ENCODE measurements at regions not wholly inside any gene's neighbourhood (a gene's known extent, or its start where the extent isn't known, plus 50 kb on each side); places are given as distances from the start of the nearest gene placed in this dataset.
"Not testable (repeated sequence)": the region's sequence is repeated elsewhere in the genome, so short reads cannot be mapped to it uniquely, and the experiment has no call there.

DNA sequence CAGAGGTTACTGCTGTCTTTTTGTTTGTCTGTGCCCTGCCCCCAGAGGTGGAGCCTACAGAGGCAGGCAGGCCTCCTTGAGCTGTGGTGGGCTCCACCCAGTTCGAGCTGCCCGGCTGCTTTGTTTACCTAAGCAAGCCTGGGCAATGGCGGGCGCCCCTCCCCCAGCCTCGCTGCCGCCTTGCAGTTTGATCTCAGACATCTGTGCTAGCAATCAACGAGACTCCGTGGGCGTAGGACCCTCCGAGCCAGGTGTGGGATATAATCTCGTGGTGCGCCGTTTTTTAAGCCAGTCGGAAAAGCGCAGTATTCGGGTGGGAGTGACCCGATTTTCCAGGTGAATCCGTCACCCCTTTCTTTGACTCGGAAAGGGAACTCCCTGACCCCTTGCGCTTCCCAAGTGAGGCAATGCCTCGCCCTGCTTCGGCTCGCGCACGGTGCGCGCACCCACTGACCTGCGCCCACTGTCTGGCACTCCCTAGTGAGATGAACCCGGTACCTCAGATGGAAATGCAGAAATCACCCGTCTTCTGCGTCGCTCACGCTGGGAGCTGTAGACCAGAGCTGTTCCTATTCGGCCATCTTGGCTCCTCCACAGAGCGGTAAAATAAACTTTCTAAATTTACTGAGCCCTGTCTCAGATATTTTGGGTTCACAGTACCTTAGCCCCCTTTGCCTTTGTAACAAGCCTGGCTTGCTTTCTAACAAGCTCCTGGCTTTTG is 64.9 kb upstream of the ENPEP start:
- not testable (repeated sequence) for TF ChIP-seq CTCF (conservative IDR thresholded peaks at IDR 0.05; ENCODE audit: low read depth, low read length); EZH2 (IDR thresholded peaks at IDR 0.05; ENCODE audit: borderline replicate concordance, low read depth, low read length, poor library complexity, severe bottlenecking)

All from A673 (cell line).